GM21529 (cell line): ENCODE measurements at regions not wholly inside any gene's neighbourhood (a gene's known extent, or its start where the extent isn't known, plus 50 kb on each side); places are given as distances from the start of the nearest gene placed in this dataset.

Source experiments
- ATAC-seq: cut with Tn5 transposase; IDR thresholded peaks from one replicate; pipeline ENCODE4 v1.9.1; 2021; ENCODE audit not compliant: unreplicated experiment

GRCh38 chr11:15886866-15887265, 469.5 kb downstream of the SOX6 start:
- ATAC-seq = no peak

- ATAC-seq = no peak
Measured at GRCh38 chr11:15888556-15889345, 467.6 kb downstream of the SOX6 start.

GRCh38 chr11:15889363-15890030, 466.8 kb downstream of the SOX6 start:
- no peak for ATAC-seq

GRCh38 chr11:15890031-15890713, 466.2 kb downstream of the SOX6 start:
- no peak for ATAC-seq

GRCh38 chr11:15893080-15893492, 463.3 kb downstream of the SOX6 start:
- ATAC-seq = no peak

- ATAC-seq = no peak
Measured at GRCh38 chr11:15896026-15896425, 460.3 kb downstream of the SOX6 start.

GRCh38 chr11:15896530-15896929, 459.8 kb downstream of the SOX6 start:
- no peak for ATAC-seq

- ATAC-seq = no peak
Measured at GRCh38 chr11:15897211-15897960, 459.0 kb downstream of the SOX6 start.

GRCh38 chr11:15901054-15901453, 455.3 kb downstream of the SOX6 start:
- ATAC-seq = no peak

GRCh38 chr11:15901790-15902189, 454.6 kb downstream of the SOX6 start:
- no peak for ATAC-seq

GRCh38 chr11:15903246-15903645, 453.1 kb downstream of the SOX6 start:
- ATAC-seq = no peak

GRCh38 chr11:15905366-15906104, 450.8 kb downstream of the SOX6 start:
- no peak for ATAC-seq

GRCh38 chr11:15906481-15907035, 449.8 kb downstream of the SOX6 start:
- no peak for ATAC-seq

GRCh38 chr11:15907806-15908205, 448.5 kb downstream of the SOX6 start:
- ATAC-seq = no peak

- no peak for ATAC-seq
Measured at GRCh38 chr11:15909937-15910598, 446.3 kb downstream of the SOX6 start.

- no peak for ATAC-seq
Measured at GRCh38 chr11:15910761-15911160, 445.6 kb downstream of the SOX6 start.

- no peak for ATAC-seq
Measured at GRCh38 chr11:15911377-15912044, 444.8 kb downstream of the SOX6 start.

GRCh38 chr11:15912291-15912690, 444.1 kb downstream of the SOX6 start:
- ATAC-seq = no peak

GRCh38 chr11:15912825-15913224, 443.5 kb downstream of the SOX6 start:
- ATAC-seq = no peak
